ENCODE measurements at regions not wholly inside any gene's neighbourhood (a gene's known extent, or its start where the extent isn't known, plus 50 kb on each side); places are given as distances from the start of the nearest gene placed in this dataset.
"Not testable (repeated sequence)": the region's sequence is repeated elsewhere in the genome, so short reads cannot be mapped to it uniquely, and the experiment has no call there.

GRCh38 chr7:124183649-124184048, 150.8 kb upstream of the TMEM229A start:
- DNase-seq = no peak
- intact Hi-C loops (cut with DNase I) = no loop called here
- Histone ChIP-seq H3K27me3 (no peaks in the 10 kb centered on the region), H3K36me3 (no peaks in the 10 kb centered on the region), H3K4me1 (no peaks in the 10 kb centered on the region), H3K27ac (no peak overlapping the region), H3K4me3 (no peak overlapping the region), H3K9me3 (no peaks in the 10 kb centered on the region)
- no peak for TF ChIP-seq EP300 (IDR thresholded peaks at IDR 0.05)
- TF ChIP-seq POLR2A (IDR thresholded peaks at IDR 0.05) = no peak

GRCh38 chr7:124179641-124180040, 146.8 kb upstream of the TMEM229A start:
- no peaks in the 10 kb centered on the region for H3K9me3 ChIP-seq
- 89 to 94% methylated on average over 2 of the region's 2 CpGs for WGBS, 2 donors
- H3K36me3 ChIP-seq = no peaks in the 10 kb centered on the region
- TF ChIP-seq EP300 (IDR thresholded peaks at IDR 0.05) = no peak
- TF ChIP-seq POLR2A (IDR thresholded peaks at IDR 0.05) = no peak
- no peak for TF ChIP-seq POLR2AphosphoS5 (IDR thresholded peaks at IDR 0.05)
- intact Hi-C loops (cut with DNase I) = no loop called here
- H3K27ac ChIP-seq = no peak overlapping the region
- no peak overlapping the region for H3K4me3 ChIP-seq
- no peaks in the 10 kb centered on the region for H3K27me3 ChIP-seq
- H3K4me1 ChIP-seq = no peaks in the 10 kb centered on the region
- no peak for DNase-seq

GRCh38 chr7:124177891-124178290, 145.0 kb upstream of the TMEM229A start:
- intact Hi-C loops (cut with DNase I) = no loop called here
- Histone ChIP-seq H3K4me1 (no peaks in the 10 kb centered on the region), H3K4me3 (no peak overlapping the region), H3K27me3 (no peaks in the 10 kb centered on the region), H3K27ac (no peak overlapping the region), H3K9me3 (no peaks in the 10 kb centered on the region), H3K36me3 (no peaks in the 10 kb centered on the region)
- DNase-seq = no peak
- TF ChIP-seq POLR2A (IDR thresholded peaks at IDR 0.05) (no peak), EP300 (IDR thresholded peaks at IDR 0.05) (no peak), CTCF (IDR thresholded peaks at IDR 0.05) (no peak), POLR2AphosphoS5 (IDR thresholded peaks at IDR 0.05) (no peak)

GRCh38 chr7:124171812-124172211, 138.9 kb upstream of the TMEM229A start:
- DNase-seq; H3K4me3 ChIP-seq; H3K4me1 ChIP-seq; H3K27ac ChIP-seq; H3K27me3 ChIP-seq; H3K9me3 ChIP-seq; intact Hi-C loops (cut with DNase I); H3K36me3 ChIP-seq: not testable (repeated sequence)
- 94 to 96% methylated on average over 3 of the region's 3 CpGs for WGBS, 2 donors

GRCh38 chr7:124171068-124171467, 138.2 kb upstream of the TMEM229A start:
- H3K27ac ChIP-seq = no peak overlapping the region
- TF ChIP-seq POLR2AphosphoS5 (IDR thresholded peaks at IDR 0.05) (no peak), POLR2A (IDR thresholded peaks at IDR 0.05) (no peak), EP300 (IDR thresholded peaks at IDR 0.05) (no peak), CTCF (IDR thresholded peaks at IDR 0.05) (no peak)
- H3K9me3 ChIP-seq = no peaks in the 10 kb centered on the region
- intact Hi-C loops (cut with DNase I) = no loop called here
- no peak for DNase-seq
- H3K27me3 ChIP-seq = no peaks in the 10 kb centered on the region
- no peak overlapping the region for H3K4me3 ChIP-seq
- H3K4me1 ChIP-seq = no peaks in the 10 kb centered on the region
- no peaks in the 10 kb centered on the region for H3K36me3 ChIP-seq
- 38 to 47% methylated on average over 1 of the region's 1 CpG for WGBS, 2 donors

- DNase-seq = no peak
- 73 to 82% methylated on average over 2 of the region's 2 CpGs for WGBS, 2 donors
- TF ChIP-seq CTCF (IDR thresholded peaks at IDR 0.05) = no peak
- no peak for TF ChIP-seq POLR2A (IDR thresholded peaks at IDR 0.05)
- no peak for TF ChIP-seq EP300 (IDR thresholded peaks at IDR 0.05)
- TF ChIP-seq POLR2AphosphoS5 (IDR thresholded peaks at IDR 0.05) = no peak
- no peaks in the 10 kb centered on the region for H3K36me3 ChIP-seq
- H3K4me1 ChIP-seq = no peaks in the 10 kb centered on the region
- H3K4me3 ChIP-seq = no peak overlapping the region
- H3K9me3 ChIP-seq = no peaks in the 10 kb centered on the region
- H3K27me3 ChIP-seq = no peaks in the 10 kb centered on the region
- intact Hi-C loops (cut with DNase I) = no loop called here
- no peak overlapping the region for H3K27ac ChIP-seq
Measured at GRCh38 chr7:124168616-124169015, 135.7 kb upstream of the TMEM229A start.

All from sigmoid colon (tissue), 6 donors.